ENCODE measurements at regions not wholly inside any gene's neighbourhood (a gene's known extent, or its start where the extent isn't known, plus 50 kb on each side); places are given as distances from the start of the nearest gene placed in this dataset.
A peak's percentile ranks its signal among the peaks of the same experiment; 100 is the strongest.

GRCh38 chr5:162301356-162301755, 233.8 kb downstream of the GABRG2 start:
- DNase-seq (ENCODE audit: low spot score in 2 of 2) (no peak), FAIRE-seq (peak; percentile 69)

DNA sequence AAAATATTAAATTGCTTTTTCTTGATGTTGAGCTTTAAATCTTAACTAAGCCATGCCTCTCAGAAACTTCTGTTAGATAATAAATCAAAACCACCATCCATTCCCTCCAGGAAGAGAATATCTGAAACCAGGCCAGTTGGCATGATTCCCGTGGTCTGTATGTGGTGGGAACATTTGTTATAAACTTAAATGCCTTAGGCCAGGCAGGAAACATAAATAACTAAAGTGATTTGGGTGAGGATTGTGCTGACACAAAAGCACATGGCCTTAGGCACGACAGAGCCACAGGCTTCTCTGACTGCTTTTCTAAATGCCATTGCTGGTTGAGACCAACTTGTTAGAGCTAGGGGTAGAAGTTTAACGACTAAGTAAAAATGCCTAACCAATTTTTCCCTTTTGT, 255.9 kb downstream of the GABRG2 start:
- FAIRE-seq (no peak), DNase-seq (ENCODE audit: low spot score in 2 of 2) (no peak)

DNA sequence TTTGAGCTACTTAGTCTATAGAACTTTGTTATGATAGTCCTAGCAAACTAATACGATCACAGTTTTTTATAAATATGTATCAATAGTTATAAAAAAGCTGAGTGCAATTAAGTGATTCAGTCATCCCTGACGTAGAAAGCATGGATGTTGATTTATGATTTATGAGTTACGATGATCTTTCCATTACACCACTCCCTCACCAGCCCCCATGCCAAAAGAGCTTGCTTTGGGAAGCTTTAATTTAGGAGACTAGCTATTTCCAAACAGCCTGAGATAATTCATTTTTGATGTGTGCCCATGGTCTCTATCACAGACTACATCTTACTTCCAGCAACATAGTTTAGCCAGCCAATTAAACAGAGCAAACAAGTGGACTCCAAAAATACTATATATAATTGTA, 256.8 kb downstream of the GABRG2 start:
- FAIRE-seq = no peak
- DNase-seq (ENCODE audit: low spot score in 2 of 2) = no peak

GRCh38 chr5:162325143-162325727, 257.7 kb downstream of the GABRG2 start:
- DNase-seq (ENCODE audit: low spot score in 2 of 2) (no peak), FAIRE-seq (no peak)

DNA sequence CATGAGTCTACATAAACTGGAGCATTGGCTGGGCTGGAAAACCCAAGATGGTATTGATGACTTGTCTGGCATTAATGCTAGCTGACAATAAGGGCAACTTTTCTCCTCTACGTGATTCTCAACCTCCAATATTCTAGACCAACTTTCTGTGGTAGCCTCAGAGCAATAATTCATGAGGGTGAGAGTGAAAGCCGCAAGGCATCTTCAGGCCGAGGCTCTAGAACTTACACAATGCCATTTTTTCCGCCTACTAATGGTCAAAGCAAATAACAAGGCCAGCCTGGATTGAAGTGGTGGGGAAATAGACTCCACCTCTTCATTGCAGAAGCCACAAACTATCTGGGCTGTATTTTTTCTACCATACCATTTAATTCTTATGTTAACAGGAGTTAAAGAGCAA, 267.4 kb downstream of the GABRG2 start:
- no peak for FAIRE-seq
- no peak for DNase-seq (ENCODE audit: low spot score in 2 of 2)

GRCh38 chr5:162360373-162360931, 292.9 kb downstream of the GABRG2 start:
- DNase-seq (ENCODE audit: low spot score in 2 of 2) (no peak), FAIRE-seq (no peak)

GRCh38 chr5:162372256-162372655, 304.7 kb downstream of the GABRG2 start:
- no peak for FAIRE-seq
- DNase-seq (ENCODE audit: low spot score in 2 of 2) = no peak

GRCh38 chr5:162377895-162378294, 310.3 kb downstream of the GABRG2 start:
- no peak for FAIRE-seq
- no peak for DNase-seq (ENCODE audit: low spot score in 2 of 2)

GRCh38 chr5:162382839-162383238, 315.3 kb downstream of the GABRG2 start:
- FAIRE-seq = no peak
- DNase-seq (ENCODE audit: low spot score in 2 of 2) = no peak

GRCh38 chr5:162384225-162384624, 316.7 kb downstream of the GABRG2 start:
- DNase-seq (ENCODE audit: low spot score in 2 of 2) (no peak), FAIRE-seq (no peak)

DNA sequence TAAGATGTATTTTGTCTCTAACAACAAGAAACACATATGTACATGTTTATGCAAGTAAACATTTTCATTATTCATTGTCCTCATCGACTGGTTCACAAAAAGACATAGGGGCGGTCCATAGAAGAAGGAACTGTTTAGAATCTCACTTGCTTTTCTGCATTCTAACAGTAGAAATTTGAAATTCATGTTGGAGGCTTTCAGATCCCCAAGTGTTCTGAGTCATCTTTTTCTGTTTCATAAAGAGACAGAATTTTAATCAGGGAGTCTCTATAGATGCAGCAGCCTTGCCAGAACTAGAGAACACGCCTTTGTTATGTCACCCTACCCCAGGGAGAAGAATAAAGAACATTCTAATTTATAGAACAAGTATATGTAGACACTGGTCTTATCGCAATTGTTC, 324.3 kb downstream of the GABRG2 start:
- FAIRE-seq = no peak
- no peak for DNase-seq (ENCODE audit: low spot score in 2 of 2)

GRCh38 chr5:162392336-162392735, 324.8 kb downstream of the GABRG2 start:
- FAIRE-seq (no peak), DNase-seq (ENCODE audit: low spot score in 2 of 2) (no peak)

DNA sequence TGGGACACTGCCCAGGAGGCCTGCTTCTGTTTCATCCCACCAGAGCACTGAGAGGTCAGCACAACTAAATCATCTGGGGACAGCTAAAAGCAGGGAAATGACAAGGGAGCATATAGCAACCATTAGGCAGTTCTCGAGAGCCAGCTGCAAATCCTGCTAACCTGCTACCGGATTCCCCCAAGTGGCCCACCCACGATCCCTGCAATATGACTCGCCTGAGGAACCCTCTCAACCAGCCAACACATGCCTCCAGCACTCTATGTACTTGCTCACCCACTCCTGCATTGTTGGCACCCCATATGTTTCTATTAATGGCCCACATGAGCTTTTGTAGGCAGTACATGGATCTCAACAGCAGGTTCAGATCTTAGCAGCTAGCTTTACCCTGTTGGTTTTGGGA, 326.0 kb downstream of the GABRG2 start:
- DNase-seq (ENCODE audit: low spot score in 2 of 2) (no peak), FAIRE-seq (no peak)

DNA sequence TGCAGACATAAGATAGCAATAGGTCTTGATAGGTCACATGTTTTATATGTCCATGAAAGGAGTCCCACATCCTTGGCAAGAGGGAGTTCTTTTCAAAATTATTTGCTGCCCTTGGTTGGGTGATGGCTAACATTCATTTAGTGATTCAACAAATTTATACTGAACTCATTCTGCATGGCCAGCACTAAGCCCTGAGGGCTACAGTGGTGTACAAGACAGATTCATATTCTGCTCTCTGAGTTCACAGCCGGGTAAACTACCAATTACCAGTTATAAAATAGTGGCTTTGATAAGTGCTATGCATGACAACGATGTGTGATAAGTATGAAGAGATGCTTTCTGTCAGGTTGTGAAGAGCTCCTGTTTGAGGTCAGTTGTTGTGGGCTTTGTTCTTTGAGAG, 340.0 kb downstream of the GABRG2 start:
- DNase-seq (ENCODE audit: low spot score in 2 of 2) (no peak), FAIRE-seq (no peak)

DNA sequence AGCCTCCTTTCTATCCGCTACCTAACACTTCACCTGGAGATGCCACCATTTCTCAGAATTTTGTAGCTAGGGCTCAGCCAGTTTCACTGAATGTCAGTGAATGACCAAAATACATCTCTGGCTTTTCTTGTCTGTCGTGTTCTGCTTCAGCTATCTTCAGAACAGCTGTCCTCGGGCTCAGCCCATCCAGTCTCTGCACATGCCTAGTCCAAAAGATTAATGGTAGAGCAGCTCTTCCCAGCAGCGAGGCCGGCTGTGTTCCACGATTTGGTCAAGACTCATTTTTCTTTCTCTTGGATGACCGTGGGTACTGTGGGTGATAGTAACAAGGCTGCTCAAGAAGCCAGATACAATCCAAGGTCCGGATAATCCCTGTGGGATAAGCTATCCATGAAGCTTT, 342.8 kb downstream of the GABRG2 start:
- DNase-seq (ENCODE audit: low spot score in 2 of 2) (no peak), FAIRE-seq (no peak)

- FAIRE-seq = no peak
- DNase-seq (ENCODE audit: low spot score in 2 of 2) = no peak
Measured at GRCh38 chr5:162429142-162429541, 361.6 kb downstream of the GABRG2 start.

GRCh38 chr5:162434281-162434680, 366.7 kb downstream of the GABRG2 start:
- FAIRE-seq = no peak

GRCh38 chr5:162436055-162436454, 368.5 kb downstream of the GABRG2 start:
- no peak for FAIRE-seq
- DNase-seq (ENCODE audit: low spot score in 2 of 2) = no peak

More at GRCh38 chr5:162434281-162434680, 366.7 kb downstream of the GABRG2 start:
- DNase-seq (ENCODE audit: low spot score in 2 of 2) = no peak

GRCh38 chr5:162444129-162444762, 376.7 kb downstream of the GABRG2 start:
- no peak for FAIRE-seq
- no peak for DNase-seq (ENCODE audit: low spot score in 2 of 2)

- DNase-seq (ENCODE audit: low spot score in 2 of 2) (no peak), FAIRE-seq (no peak)
Measured at GRCh38 chr5:162456086-162456485, 388.5 kb downstream of the GABRG2 start.

DNA sequence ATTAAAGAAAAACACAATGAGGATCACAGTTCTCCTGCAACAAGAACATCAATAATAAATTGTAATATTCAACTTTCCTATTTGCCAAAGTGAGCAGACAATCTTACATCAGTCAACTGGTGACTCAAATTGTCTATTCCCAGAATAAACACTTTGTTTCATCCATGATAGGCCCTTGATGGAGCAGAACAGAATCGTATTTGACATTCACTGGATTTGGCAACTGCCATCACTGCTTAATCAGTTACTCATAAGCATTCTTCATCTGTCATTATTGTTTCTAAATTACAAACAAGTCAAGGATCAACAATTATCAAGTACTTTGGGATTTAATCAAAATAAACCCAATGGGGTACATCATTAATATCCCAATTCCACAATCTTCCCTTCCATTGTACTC, 398.4 kb downstream of the GABRG2 start:
- FAIRE-seq (no peak), DNase-seq (ENCODE audit: low spot score in 2 of 2) (no peak)

- DNase-seq (ENCODE audit: low spot score in 2 of 2) (no peak), FAIRE-seq (no peak)
Measured at GRCh38 chr5:162473041-162473714, 405.6 kb downstream of the GABRG2 start.

Measured in frontal cortex (tissue), 3 donors.